GM18502 (cell line): ENCODE measurements at regions not wholly inside any gene's neighbourhood (a gene's known extent, or its start where the extent isn't known, plus 50 kb on each side); places are given as distances from the start of the nearest gene placed in this dataset.

Experiments
- ATAC-seq: cut with Tn5 transposase; IDR thresholded peaks from one replicate; pipeline ENCODE4 v1.9.1; 2021; ENCODE audit warnings: mild to moderate bottlenecking; ENCODE audit not compliant: unreplicated experiment, poor library complexity

- no peak for ATAC-seq
Measured at GRCh38 chr4:100576570-100576969, 58.7 kb upstream of the EMCN start.

GRCh38 chr4:100574607-100575006 lies 56.8 kb upstream of the EMCN start:
- no peak for ATAC-seq

- ATAC-seq, result peak; percentile 61
Measured at GRCh38 chr4:100569196-100569595, 51.4 kb upstream of the EMCN start.
